ENCODE measurements at regions not wholly inside any gene's neighbourhood (a gene's known extent, or its start where the extent isn't known, plus 50 kb on each side); places are given as distances from the start of the nearest gene placed in this dataset.

DNA sequence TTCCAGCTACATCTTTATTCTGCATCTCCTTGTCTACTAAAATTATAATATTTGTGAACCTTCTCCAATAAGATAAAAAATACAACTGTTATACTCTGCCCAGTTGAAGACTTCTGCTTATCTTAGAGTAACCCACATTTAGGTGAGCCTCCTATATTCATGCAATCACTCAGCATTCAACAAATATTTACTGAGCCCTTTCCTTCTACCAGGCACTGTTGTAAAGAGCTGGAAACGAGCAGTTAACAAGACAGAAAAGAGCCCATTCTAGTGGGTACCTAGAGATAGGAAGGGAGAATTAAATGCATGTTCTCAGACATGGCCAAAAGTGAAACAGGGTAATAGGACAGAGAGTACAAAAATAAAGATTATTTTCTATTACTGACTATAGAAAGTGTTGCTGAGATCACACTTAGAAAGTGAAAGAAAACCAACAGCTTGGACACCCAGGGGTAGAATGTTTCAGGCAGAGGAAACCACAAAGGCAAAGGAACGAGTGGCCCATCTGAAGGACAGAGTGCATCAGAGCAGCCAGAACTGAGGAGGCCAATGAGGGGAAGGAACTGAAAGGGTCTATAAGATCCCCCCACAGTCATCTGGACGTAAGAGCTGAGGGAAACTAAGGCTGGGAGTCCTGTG is 50.8 kb upstream of the SMLR1 start:
- H3K36me3 ChIP-seq (ENCODE audit: control insufficient read depth, insufficient read depth, low read length) = no peaks in the 10 kb centered on the region
- no peak overlapping the region for H3K4me3 ChIP-seq (ENCODE audit: low read length)
- H3K36me3 Mint-ChIP-seq (ENCODE audit: low read depth) = no peaks in the 10 kb centered on the region
- H3K9me3 Mint-ChIP-seq = no peaks in the 10 kb centered on the region
- no peak for DNase-seq
- H3K4me3 Mint-ChIP-seq = no peak overlapping the region
- no peak overlapping the region for H3K27ac Mint-ChIP-seq
- no peak overlapping the region for H3K27ac ChIP-seq (ENCODE audit: low read depth, low read length)
- TF ChIP-seq, protein P1, sequence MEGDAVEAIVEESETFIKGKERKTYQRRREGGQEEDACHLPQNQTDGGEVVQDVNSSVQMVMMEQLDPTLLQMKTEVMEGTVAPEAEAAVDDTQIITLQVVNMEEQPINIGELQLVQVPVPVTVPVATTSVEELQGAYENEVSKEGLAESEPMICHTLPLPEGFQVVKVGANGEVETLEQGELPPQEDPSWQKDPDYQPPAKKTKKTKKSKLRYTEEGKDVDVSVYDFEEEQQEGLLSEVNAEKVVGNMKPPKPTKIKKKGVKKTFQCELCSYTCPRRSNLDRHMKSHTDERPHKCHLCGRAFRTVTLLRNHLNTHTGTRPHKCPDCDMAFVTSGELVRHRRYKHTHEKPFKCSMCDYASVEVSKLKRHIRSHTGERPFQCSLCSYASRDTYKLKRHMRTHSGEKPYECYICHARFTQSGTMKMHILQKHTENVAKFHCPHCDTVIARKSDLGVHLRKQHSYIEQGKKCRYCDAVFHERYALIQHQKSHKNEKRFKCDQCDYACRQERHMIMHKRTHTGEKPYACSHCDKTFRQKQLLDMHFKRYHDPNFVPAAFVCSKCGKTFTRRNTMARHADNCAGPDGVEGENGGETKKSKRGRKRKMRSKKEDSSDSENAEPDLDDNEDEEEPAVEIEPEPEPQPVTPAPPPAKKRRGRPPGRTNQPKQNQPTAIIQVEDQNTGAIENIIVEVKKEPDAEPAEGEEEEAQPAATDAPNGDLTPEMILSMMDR (conservative IDR thresholded peaks at IDR 0.05) = no peak
- H3K9ac ChIP-seq (ENCODE audit: extremely low read depth, low read length, poor library complexity, severe bottlenecking) = no peak overlapping the region
- no peaks in the 10 kb centered on the region for H3K9me3 ChIP-seq (ENCODE audit: control insufficient read depth, low read length)
- no peaks in the 10 kb centered on the region for H3K4me1 ChIP-seq (ENCODE audit: control insufficient read depth, insufficient read depth, low read length)
- no peaks in the 10 kb centered on the region for H3K27me3 ChIP-seq (ENCODE audit: control insufficient read depth, insufficient read depth, low read length, poor library complexity, severe bottlenecking)
- WGBS, 2 experiments (ENCODE audit: insufficient coverage in 1 of 2, insufficient read length in 1 of 2) = 62 to 100% methylated on average over 1 to 3 of the region's 3 CpGs
- peaks cover 2% of the 10 kb centered on the region for H3K4me1 Mint-ChIP-seq
- no peaks in the 10 kb centered on the region for H3K27me3 Mint-ChIP-seq (ENCODE audit: insufficient read depth)
